PC-3 (cell line): ENCODE measurements at regions not wholly inside any gene's neighbourhood (a gene's known extent, or its start where the extent isn't known, plus 50 kb on each side); places are given as distances from the start of the nearest gene placed in this dataset.

Source experiments
- CTCF ChIP-seq: fragments of 300-600 bp; sonication (generic); conservative IDR thresholded peaks from 2 replicates; pipeline ENCODE4 v1.5.1; 2017; ENCODE audit warnings: antibody characterized with exemption, low read depth, mild to moderate bottlenecking, low read length
- EZH2 ChIP-seq: fragments of 300-600 bp; sonication (generic); IDR thresholded peaks from one replicate; pipeline ENCODE4 v1.6.1; 2017; ENCODE audit warnings: antibody characterized with exemption, mild to moderate bottlenecking, low read length; ENCODE audit not compliant: unreplicated experiment
- EZH2phosphoT487 ChIP-seq: fragments of 300-600 bp; sonication (generic); IDR thresholded peaks from 2 replicates; pipeline ENCODE4 v1.6.1; 2018; ENCODE audit warnings: mild to moderate bottlenecking, antibody characterized with exemption, low read length, borderline replicate concordance

- TF ChIP-seq CTCF (no peak), EZH2 (no peak), EZH2phosphoT487 (no peak)
Measured at GRCh38 chr3:10669490-10670048, 146.5 kb upstream of the SLC6A11 start.
